GM10266 (cell line): ENCODE measurements at regions not wholly inside any gene's neighbourhood (a gene's known extent, or its start where the extent isn't known, plus 50 kb on each side); places are given as distances from the start of the nearest gene placed in this dataset.

Experiments
- DNase-seq: peaks from one replicate; pipeline ENCODE4 v3.0.0; 2012; ENCODE audit errors: extremely low spot score
- TF ChIP-seq, protein P1 (sequence below): IDR thresholded peaks from 2 replicates; pipeline ENCODE4 v1.5.1; 2012; ENCODE audit warnings: mild to moderate bottlenecking, low read depth; ENCODE audit not compliant: control insufficient read depth, insufficient read depth; ENCODE audit errors: missing control alignments

DNA sequence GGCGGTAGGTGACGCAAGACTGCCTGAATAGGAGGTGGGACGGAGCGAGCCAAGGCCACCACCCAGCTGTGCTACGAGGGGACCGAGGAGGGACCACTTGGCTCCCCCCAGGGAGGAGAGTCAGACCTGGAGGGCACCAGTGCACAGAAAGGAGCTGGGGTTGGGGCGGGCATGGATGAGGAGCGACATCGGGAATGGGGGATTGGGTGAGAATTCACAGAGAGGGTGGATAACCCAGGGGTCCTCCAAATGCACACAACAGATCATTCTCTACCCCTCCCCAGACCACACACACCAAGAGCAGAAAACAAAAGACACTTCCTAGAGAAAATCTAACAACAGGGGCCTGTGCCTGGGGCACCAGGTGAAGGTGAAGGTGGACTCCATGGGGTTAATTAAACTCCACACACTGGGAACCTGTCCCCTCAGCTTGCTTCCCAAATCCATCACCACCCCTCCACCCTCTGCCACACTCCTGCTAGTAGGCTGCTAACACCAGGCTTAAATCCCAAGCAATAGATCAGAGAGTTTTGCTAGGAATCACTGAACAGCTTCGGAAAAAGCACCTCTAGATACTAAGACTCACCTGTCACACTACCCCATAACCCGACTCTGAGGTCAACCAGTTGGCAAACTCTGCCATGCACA lies 274.6 kb downstream of the EIPR1 start:
- DNase-seq, result peak; percentile 5
- TF ChIP-seq, protein P1, sequence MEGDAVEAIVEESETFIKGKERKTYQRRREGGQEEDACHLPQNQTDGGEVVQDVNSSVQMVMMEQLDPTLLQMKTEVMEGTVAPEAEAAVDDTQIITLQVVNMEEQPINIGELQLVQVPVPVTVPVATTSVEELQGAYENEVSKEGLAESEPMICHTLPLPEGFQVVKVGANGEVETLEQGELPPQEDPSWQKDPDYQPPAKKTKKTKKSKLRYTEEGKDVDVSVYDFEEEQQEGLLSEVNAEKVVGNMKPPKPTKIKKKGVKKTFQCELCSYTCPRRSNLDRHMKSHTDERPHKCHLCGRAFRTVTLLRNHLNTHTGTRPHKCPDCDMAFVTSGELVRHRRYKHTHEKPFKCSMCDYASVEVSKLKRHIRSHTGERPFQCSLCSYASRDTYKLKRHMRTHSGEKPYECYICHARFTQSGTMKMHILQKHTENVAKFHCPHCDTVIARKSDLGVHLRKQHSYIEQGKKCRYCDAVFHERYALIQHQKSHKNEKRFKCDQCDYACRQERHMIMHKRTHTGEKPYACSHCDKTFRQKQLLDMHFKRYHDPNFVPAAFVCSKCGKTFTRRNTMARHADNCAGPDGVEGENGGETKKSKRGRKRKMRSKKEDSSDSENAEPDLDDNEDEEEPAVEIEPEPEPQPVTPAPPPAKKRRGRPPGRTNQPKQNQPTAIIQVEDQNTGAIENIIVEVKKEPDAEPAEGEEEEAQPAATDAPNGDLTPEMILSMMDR, result no peak

DNA sequence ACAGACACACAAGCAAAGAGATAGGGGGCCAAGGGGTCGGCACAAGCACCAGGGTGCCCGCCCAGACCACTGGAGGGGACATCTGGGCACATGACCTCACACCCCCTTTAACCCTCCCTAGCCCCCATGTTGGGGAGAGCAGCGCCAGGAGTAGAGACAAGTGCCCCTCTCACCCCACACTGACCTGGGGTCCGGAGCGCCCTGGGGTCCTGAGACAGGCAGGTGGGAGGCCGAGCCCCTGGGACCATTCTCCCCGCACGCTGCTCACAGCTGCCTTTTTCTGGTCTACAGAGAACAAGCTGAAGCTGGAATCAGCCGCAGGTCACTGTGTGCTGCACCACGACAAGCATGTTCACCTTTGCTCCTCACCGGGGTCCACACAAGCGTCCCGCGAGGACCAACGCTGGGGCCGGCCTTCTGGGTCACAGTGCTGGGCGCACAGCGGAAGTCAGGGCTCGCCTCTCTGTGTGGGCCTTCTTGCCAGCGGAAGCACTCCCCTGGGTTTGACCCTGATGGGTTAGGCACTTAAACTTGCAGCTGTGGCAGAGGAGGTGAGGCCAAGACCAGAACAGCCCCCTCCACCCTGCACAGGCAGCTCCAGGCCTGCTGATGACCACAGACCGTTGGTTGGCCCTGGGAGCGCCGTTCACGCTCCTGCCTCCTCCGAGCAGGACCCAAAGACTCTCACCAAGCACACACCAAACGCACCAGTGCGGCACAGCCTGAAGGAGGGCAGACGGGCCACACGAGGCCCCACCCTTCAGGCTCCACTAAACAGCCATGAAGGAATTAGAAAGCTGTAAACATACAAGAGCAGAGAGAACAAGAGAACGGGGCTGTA lies 275.3 kb downstream of the EIPR1 start:
- DNase-seq, result no peak

DNA sequence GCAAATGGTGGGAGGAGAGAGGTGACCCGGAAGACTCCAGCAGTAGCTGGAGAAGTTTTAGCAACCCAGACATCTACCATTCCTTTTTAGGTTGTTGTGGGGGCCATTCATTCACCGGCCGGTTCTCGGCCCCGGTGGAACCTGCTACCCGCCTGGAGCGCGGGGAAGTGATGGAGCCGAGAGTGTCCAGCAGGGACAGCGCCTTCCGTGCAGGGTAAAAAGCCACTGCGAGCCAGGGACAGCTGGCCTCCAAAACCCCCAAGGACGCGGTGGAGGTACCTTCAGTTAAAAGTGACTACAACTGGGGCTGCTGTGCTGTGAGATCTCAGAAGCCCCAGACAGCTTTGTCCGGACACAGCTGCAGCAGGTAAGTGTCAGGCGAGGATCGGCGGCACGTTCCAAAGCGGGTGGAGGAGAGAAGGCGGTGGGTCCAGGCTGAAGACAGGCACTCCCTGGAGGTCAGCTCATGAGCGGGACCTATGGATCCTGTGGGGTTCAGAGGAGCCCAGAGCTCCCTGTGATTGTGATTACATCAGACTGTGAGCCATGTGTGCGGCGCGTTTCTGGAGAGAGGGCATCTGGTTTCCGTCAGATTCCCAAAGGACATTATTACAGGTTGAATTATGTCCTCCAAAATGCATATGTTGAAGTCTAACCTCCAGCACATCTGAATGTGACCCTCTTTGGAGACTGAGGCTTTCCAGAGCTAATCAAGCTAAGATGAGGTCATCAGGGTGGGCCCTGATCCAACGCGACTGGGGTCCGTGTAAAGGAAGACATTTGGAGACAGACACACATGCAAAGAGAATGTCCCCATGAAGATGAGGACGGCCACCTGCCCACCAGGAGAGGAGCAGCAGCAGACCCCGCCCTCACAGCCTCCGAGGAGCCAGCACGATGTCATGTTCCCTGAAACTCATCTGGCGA lies 276.3 kb downstream of the EIPR1 start:
- no peak for DNase-seq
- TF ChIP-seq, protein P1, result no peak

More for the DNA sequence above, 275.3 kb downstream of the EIPR1 start:
- TF ChIP-seq, protein P1, result no peak

DNA sequence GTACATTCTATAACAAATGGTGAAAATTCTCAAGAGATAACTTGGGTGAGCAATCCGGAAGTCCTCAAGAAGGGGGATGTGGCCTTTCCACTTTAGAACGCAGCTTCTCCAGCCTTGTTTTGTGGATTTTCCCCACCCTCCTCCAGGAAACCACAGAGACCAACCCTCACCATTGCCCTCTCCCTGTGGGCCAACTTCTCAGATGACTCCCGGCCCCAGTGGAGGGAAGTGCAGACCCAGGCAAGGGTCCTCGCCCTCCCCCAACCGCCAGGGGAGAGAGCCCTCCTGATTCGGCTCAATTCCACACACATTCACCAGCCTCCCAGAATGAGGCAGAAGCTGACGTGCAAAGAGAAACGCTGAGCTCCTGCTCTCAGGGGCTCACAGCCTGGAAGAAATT lies 277.2 kb downstream of the EIPR1 start:
- TF ChIP-seq, protein P1, result no peak
- DNase-seq, result peak; percentile 6

DNA sequence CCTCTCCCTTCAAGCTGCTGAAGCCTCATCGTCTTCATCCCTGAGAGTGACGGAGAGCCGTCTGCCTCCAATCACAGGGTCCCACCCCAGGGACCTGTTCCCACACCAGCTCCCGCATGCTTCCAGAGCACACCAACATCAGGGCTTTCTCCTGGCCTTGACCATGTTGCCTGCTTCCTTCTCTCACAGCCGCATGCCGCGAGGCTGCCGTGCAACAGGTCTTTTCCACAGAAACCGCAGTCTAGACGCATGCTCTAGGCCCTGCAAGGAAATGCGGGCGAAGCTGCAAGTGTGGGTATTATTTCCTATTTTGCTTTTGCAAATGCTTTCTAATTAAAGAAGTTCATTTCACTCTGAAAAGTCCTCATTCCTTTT lies 277.8 kb downstream of the EIPR1 start:
- TF ChIP-seq, protein P1, result no peak

DNA sequence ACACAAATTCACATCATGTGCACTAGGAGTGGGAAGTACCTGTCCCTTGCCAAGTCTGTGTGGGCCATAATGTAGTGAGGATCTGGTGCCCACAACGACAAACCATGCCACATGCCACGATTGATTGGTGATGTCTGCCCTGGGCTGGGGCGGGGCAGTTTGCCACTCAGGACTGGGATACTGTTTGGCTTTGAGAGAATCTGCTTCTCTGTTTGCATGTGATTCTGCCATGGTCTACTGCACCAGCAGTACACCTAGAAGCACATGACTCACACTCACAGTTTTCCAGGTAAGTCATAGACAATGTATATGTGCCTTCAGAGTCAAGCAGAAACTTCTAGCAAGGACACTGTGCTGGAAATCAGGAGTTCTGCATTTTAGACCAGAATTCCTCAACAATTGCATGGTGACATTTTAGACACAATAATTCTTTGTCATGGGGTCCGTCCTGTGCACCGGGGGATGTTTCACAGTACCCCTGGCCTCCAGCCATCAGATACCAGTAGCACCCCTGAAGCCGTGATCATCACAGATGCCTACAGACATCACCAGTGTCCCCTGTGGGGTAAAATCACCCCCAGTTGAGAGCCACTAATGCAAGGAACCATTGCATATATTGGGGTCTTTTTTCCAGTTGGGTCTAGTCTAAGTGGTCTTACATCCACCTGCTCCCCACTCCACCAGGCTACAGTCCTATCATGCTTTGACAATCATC lies 278.3 kb downstream of the EIPR1 start:
- DNase-seq, result no peak
- TF ChIP-seq, protein P1, result no peak

More for the DNA sequence above, 277.8 kb downstream of the EIPR1 start:
- DNase-seq, result no peak
